Activated CD8-positive, alpha-beta T cell treated with anti-CD3 and anti-CD28 coated beads for 36 hours (primary cell): ENCODE measurements at regions not wholly inside any gene's neighbourhood (a gene's known extent, or its start where the extent isn't known, plus 50 kb on each side); places are given as distances from the start of the nearest gene placed in this dataset.

Experiments used
- ATAC-seq: fragments of 200-7000 bp; cut with Tn5 transposase; one replicate; pipeline ENCODE4 v1.10.0; 2021; ENCODE audit warnings: mild to moderate bottlenecking, moderate library complexity
- CTCF ChIA-PET: fragments of 350-600 bp; sonication (Branson Sonifier 250); formaldehyde crosslinking; loops from one replicate; lab custom pipeline; 2021; ENCODE audit warnings: antibody characterized with exemption; lab: Charles Lee
- POLR2A ChIA-PET: fragments of 350-600 bp; sonication (Branson Sonifier 250); formaldehyde crosslinking; loops from one replicate; lab custom pipeline; 2021; ENCODE audit warnings: antibody characterized with exemption; lab: Charles Lee
- DNase-seq: peaks from one replicate; pipeline ENCODE4 v3.0.0-alpha.2; 2020
- H3K27ac Mint-ChIP-seq: one replicate; pipeline ENCODE4 v1.8.0; 2021; ENCODE audit warnings: mild to moderate bottlenecking, mixed read lengths
- H3K27me3 Mint-ChIP-seq: one replicate; pipeline ENCODE4 v1.8.0; 2021; ENCODE audit warnings: mixed read lengths
- H3K36me3 Mint-ChIP-seq: one replicate; pipeline ENCODE4 v1.8.0; 2021; ENCODE audit warnings: low read depth, mixed read lengths
- H3K4me1 Mint-ChIP-seq: one replicate; pipeline ENCODE4 v1.8.0; 2021; ENCODE audit warnings: low read depth, mixed read lengths
- H3K4me3 Mint-ChIP-seq: one replicate; pipeline ENCODE4 v1.8.0; 2021; ENCODE audit warnings: mild to moderate bottlenecking, moderate library complexity, mixed read lengths
- H3K9me3 Mint-ChIP-seq: one replicate; pipeline ENCODE4 v1.8.0; 2021; ENCODE audit warnings: mixed read lengths
- intact Hi-C: fragments of 100-400 bp; cut with micrococcal nuclease; formaldehyde crosslinking; loops from one replicate; pipeline ENCODE4 v1.10.0; 2022
- TF ChIP-seq, protein P1 (sequence below): fragments of 200-600 bp; IDR thresholded peaks from one replicate; pipeline ENCODE4 v1.8.0; 2022; ENCODE audit warnings: antibody characterized with exemption, mild to moderate bottlenecking

DNA sequence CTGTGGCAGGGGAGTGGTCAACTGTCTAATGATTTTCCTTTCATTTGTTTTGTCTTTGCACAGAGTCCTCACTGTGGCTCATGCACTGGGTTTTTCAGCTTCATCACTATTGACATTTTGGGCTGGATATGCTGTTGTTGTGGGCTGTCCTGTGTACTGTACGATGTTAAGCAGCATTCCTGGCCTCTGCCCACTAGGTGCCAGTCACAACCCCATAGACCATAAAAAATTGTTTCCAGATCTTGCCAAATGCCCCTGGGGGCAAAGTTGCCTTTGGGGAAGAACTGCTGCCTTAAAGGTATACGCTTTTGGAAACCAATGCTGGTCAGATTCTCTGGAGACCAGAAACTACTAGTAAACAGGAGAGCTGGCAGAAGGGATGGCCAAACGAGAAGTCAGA, 310.4 kb downstream of the SPRY2 start:
- H3K9me3 Mint-ChIP-seq: no peaks in the 10 kb centered on the region
- no peak overlapping the region for H3K27ac Mint-ChIP-seq
- H3K4me3 Mint-ChIP-seq: no peak overlapping the region
- DNase-seq (no peak), ATAC-seq (no peak)
- intact Hi-C loops: no loop called here
- H3K27me3 Mint-ChIP-seq: no peaks in the 10 kb centered on the region
- TF ChIP-seq, protein P1, sequence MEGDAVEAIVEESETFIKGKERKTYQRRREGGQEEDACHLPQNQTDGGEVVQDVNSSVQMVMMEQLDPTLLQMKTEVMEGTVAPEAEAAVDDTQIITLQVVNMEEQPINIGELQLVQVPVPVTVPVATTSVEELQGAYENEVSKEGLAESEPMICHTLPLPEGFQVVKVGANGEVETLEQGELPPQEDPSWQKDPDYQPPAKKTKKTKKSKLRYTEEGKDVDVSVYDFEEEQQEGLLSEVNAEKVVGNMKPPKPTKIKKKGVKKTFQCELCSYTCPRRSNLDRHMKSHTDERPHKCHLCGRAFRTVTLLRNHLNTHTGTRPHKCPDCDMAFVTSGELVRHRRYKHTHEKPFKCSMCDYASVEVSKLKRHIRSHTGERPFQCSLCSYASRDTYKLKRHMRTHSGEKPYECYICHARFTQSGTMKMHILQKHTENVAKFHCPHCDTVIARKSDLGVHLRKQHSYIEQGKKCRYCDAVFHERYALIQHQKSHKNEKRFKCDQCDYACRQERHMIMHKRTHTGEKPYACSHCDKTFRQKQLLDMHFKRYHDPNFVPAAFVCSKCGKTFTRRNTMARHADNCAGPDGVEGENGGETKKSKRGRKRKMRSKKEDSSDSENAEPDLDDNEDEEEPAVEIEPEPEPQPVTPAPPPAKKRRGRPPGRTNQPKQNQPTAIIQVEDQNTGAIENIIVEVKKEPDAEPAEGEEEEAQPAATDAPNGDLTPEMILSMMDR: no peak
- no peaks in the 10 kb centered on the region for H3K4me1 Mint-ChIP-seq
- ChIA-PET POLR2A (no interaction called here), CTCF (no interaction called here)
- H3K36me3 Mint-ChIP-seq: no peaks in the 10 kb centered on the region

GRCh38 chr13:80029170-80029569, 311.8 kb downstream of the SPRY2 start:
- H3K27me3 Mint-ChIP-seq: no peaks in the 10 kb centered on the region
- TF ChIP-seq, protein P1: no peak
- no peaks in the 10 kb centered on the region for H3K9me3 Mint-ChIP-seq
- intact Hi-C loops: no loop called here
- H3K36me3 Mint-ChIP-seq: no peaks in the 10 kb centered on the region
- no peak overlapping the region for H3K4me3 Mint-ChIP-seq
- no peak for DNase-seq
- ATAC-seq: no peak
- ChIA-PET CTCF (no interaction called here), POLR2A (no interaction called here)
- H3K4me1 Mint-ChIP-seq: no peaks in the 10 kb centered on the region
- no peak overlapping the region for H3K27ac Mint-ChIP-seq

- Mint-ChIP-seq H3K27ac (no peak overlapping the region), H3K4me3 (no peak overlapping the region), H3K4me1 (no peaks in the 10 kb centered on the region), H3K9me3 (no peaks in the 10 kb centered on the region), H3K36me3 (no peaks in the 10 kb centered on the region), H3K27me3 (no peaks in the 10 kb centered on the region)
- intact Hi-C loops: no loop called here
- ATAC-seq (no peak), DNase-seq (no peak)
- ChIA-PET POLR2A (no interaction called here), CTCF (no interaction called here)
- TF ChIP-seq, protein P1: no peak
Measured at GRCh38 chr13:80022146-80022545, 318.8 kb downstream of the SPRY2 start.

- Mint-ChIP-seq H3K4me1 (no peaks in the 10 kb centered on the region), H3K27me3 (no peaks in the 10 kb centered on the region), H3K36me3 (no peaks in the 10 kb centered on the region), H3K27ac (no peak overlapping the region), H3K4me3 (no peak overlapping the region), H3K9me3 (no peaks in the 10 kb centered on the region)
- no peak for DNase-seq
- TF ChIP-seq, protein P1: no peak
- intact Hi-C loops: no loop called here
- ChIA-PET POLR2A (no interaction called here), CTCF (no interaction called here)
- no peak for ATAC-seq
Measured at GRCh38 chr13:80012251-80012650, 328.7 kb downstream of the SPRY2 start.

GRCh38 chr13:80011448-80012212, 329.3 kb downstream of the SPRY2 start:
- no peaks in the 10 kb centered on the region for H3K27me3 Mint-ChIP-seq
- H3K4me3 Mint-ChIP-seq: no peak overlapping the region
- POLR2A ChIA-PET: no interaction called here
- CTCF ChIA-PET: no interaction called here
- intact Hi-C loops: no loop called here
- no peaks in the 10 kb centered on the region for H3K9me3 Mint-ChIP-seq
- no peak overlapping the region for H3K27ac Mint-ChIP-seq
- TF ChIP-seq, protein P1: no peak
- no peaks in the 10 kb centered on the region for H3K36me3 Mint-ChIP-seq
- no peak for DNase-seq
- no peak for ATAC-seq
- H3K4me1 Mint-ChIP-seq: no peaks in the 10 kb centered on the region
